ENCODE measurements at regions not wholly inside any gene's neighbourhood (a gene's known extent, or its start where the extent isn't known, plus 50 kb on each side); places are given as distances from the start of the nearest gene placed in this dataset.

GRCh38 chr6:6722195-6722594, 133.7 kb downstream of the LY86 start:
- Mint-ChIP-seq H3K36me3 (ENCODE audit: low read depth) (no peaks in the 10 kb centered on the region), H3K4me1 (ENCODE audit: low read depth) (peaks cover 12% of the 10 kb centered on the region), H3K27me3 (ENCODE audit: insufficient read depth) (peaks cover 20% of the 10 kb centered on the region), H3K27ac (no peak overlapping the region), H3K4me3 (no peak overlapping the region), H3K9me3 (no peaks in the 10 kb centered on the region)
- TF ChIP-seq CTCF (IDR thresholded peaks at IDR 0.05), result no peak
- no peak for DNase-seq

GRCh38 chr6:6723361-6723760, 134.8 kb downstream of the LY86 start:
- Mint-ChIP-seq H3K4me1 (ENCODE audit: low read depth) (peaks cover 12% of the 10 kb centered on the region), H3K27me3 (ENCODE audit: insufficient read depth) (peaks cover 15% of the 10 kb centered on the region), H3K36me3 (ENCODE audit: low read depth) (no peaks in the 10 kb centered on the region), H3K27ac (no peak overlapping the region), H3K4me3 (no peak overlapping the region), H3K9me3 (no peaks in the 10 kb centered on the region)
- TF ChIP-seq CTCF (IDR thresholded peaks at IDR 0.05), result no peak
- DNase-seq, result no peak

- H3K4me3 Mint-ChIP-seq, result peak overlapping the region; percentile 77
- no peaks in the 10 kb centered on the region for H3K9me3 Mint-ChIP-seq
- peaks cover 12% of the 10 kb centered on the region for H3K27me3 Mint-ChIP-seq (ENCODE audit: insufficient read depth)
- TF ChIP-seq CTCF (IDR thresholded peaks at IDR 0.05), result no peak
- H3K4me1 Mint-ChIP-seq (ENCODE audit: low read depth), result peaks cover 12% of the 10 kb centered on the region
- no peaks in the 10 kb centered on the region for H3K36me3 Mint-ChIP-seq (ENCODE audit: low read depth)
- H3K27ac Mint-ChIP-seq, result peak overlapping the region; percentile 7; the same call in 1 of the 2 replicates
- no peak for DNase-seq
Observed at GRCh38 chr6:6723921-6724538, 135.5 kb downstream of the LY86 start.

- TF ChIP-seq CTCF (IDR thresholded peaks at IDR 0.05), result peak; percentile 79
- H3K36me3 Mint-ChIP-seq (ENCODE audit: low read depth), result no peaks in the 10 kb centered on the region
- peaks cover 9% of the 10 kb centered on the region for H3K27me3 Mint-ChIP-seq (ENCODE audit: insufficient read depth)
- peak; percentile 39 for DNase-seq
- peaks cover 12% of the 10 kb centered on the region for H3K4me1 Mint-ChIP-seq (ENCODE audit: low read depth)
- peak overlapping the region; percentile 7; the same call in 1 of the 2 replicates for H3K27ac Mint-ChIP-seq
- H3K4me3 Mint-ChIP-seq, result peak overlapping the region; percentile 77
- no peaks in the 10 kb centered on the region for H3K9me3 Mint-ChIP-seq
Observed at GRCh38 chr6:6724539-6725467, 136.3 kb downstream of the LY86 start.

- H3K27me3 Mint-ChIP-seq (ENCODE audit: insufficient read depth), result peaks cover 9% of the 10 kb centered on the region
- peak overlapping the region; percentile 3; the same call in 1 of the 2 replicates for H3K4me3 Mint-ChIP-seq
- peaks cover 16% of the 10 kb centered on the region for H3K4me1 Mint-ChIP-seq (ENCODE audit: low read depth)
- no peaks in the 10 kb centered on the region for H3K36me3 Mint-ChIP-seq (ENCODE audit: low read depth)
- no peak overlapping the region for H3K27ac Mint-ChIP-seq
- no peak for TF ChIP-seq CTCF (IDR thresholded peaks at IDR 0.05)
- no peak for DNase-seq
- no peaks in the 10 kb centered on the region for H3K9me3 Mint-ChIP-seq
Observed at GRCh38 chr6:6725468-6726209, 137.1 kb downstream of the LY86 start.

Measured in HFFc6 (cell line).